Memory B cell (primary cell): ENCODE measurements at regions not wholly inside any gene's neighbourhood (a gene's known extent, or its start where the extent isn't known, plus 50 kb on each side); places are given as distances from the start of the nearest gene placed in this dataset.

ENCODE experiments used
- ATAC-seq: fragments of 150-1000 bp; cut with Tn5 transposase; 2 replicates; pipeline ENCODE4 v1.10.0; 2021; ENCODE audit warnings: low read depth, mild to moderate bottlenecking, moderate library complexity
- DNase-seq, 2 donors: peaks; one replicate each; pipeline ENCODE4 v3.0.0; 2022; ENCODE audit warnings: low spot score in 2 of 2
- H3K27ac Mint-ChIP-seq: one replicate; pipeline ENCODE4 v1.8.0; 2022; ENCODE audit warnings: mild to moderate bottlenecking, moderate library complexity, mixed read lengths
- H3K27me3 Mint-ChIP-seq: one replicate; pipeline ENCODE4 v1.8.0; 2022; ENCODE audit warnings: mixed read lengths
- H3K36me3 Mint-ChIP-seq: one replicate; pipeline ENCODE4 v1.8.0; 2022; ENCODE audit warnings: mild to moderate bottlenecking, mixed read lengths
- H3K4me1 Mint-ChIP-seq: one replicate; pipeline ENCODE4 v1.8.0; 2022; ENCODE audit warnings: mixed read lengths
- H3K4me3 Mint-ChIP-seq: one replicate; pipeline ENCODE4 v1.8.0; 2022; ENCODE audit warnings: mild to moderate bottlenecking, moderate library complexity, mixed read lengths
- H3K9me3 Mint-ChIP-seq: one replicate; pipeline ENCODE4 v1.8.0; 2022; ENCODE audit warnings: mixed read lengths

- no peaks in the 10 kb centered on the region for H3K27me3 Mint-ChIP-seq
- H3K27ac Mint-ChIP-seq = no peak overlapping the region
- ATAC-seq (no peak), DNase-seq (no peak)
- H3K4me1 Mint-ChIP-seq = no peaks in the 10 kb centered on the region
- H3K36me3 Mint-ChIP-seq = no peaks in the 10 kb centered on the region
- no peak overlapping the region for H3K4me3 Mint-ChIP-seq
- H3K9me3 Mint-ChIP-seq = no peaks in the 10 kb centered on the region
Observed at GRCh38 chr21:38013741-38014140, 97.5 kb upstream of the KCNJ6 start.

- ATAC-seq (no peak), DNase-seq (no peak)
- Mint-ChIP-seq H3K9me3 (no peaks in the 10 kb centered on the region), H3K4me3 (no peak overlapping the region), H3K36me3 (no peaks in the 10 kb centered on the region), H3K4me1 (no peaks in the 10 kb centered on the region), H3K27ac (no peak overlapping the region), H3K27me3 (no peaks in the 10 kb centered on the region)
Observed at GRCh38 chr21:38014298-38014697, 98.0 kb upstream of the KCNJ6 start.

- ATAC-seq = no peak
- H3K36me3 Mint-ChIP-seq = no peaks in the 10 kb centered on the region
- no peak overlapping the region for H3K4me3 Mint-ChIP-seq
- no peak overlapping the region for H3K27ac Mint-ChIP-seq
- no peaks in the 10 kb centered on the region for H3K27me3 Mint-ChIP-seq
- no peaks in the 10 kb centered on the region for H3K9me3 Mint-ChIP-seq
- H3K4me1 Mint-ChIP-seq = no peaks in the 10 kb centered on the region
- no peak for DNase-seq
Observed at GRCh38 chr21:38027901-38028498, 111.7 kb upstream of the KCNJ6 start.

- H3K36me3 Mint-ChIP-seq = no peaks in the 10 kb centered on the region
- H3K9me3 Mint-ChIP-seq = no peaks in the 10 kb centered on the region
- ATAC-seq (no peak), DNase-seq (no peak)
- H3K4me3 Mint-ChIP-seq = no peak overlapping the region
- peaks cover 1% of the 10 kb centered on the region for H3K27me3 Mint-ChIP-seq
- no peak overlapping the region for H3K27ac Mint-ChIP-seq
- no peaks in the 10 kb centered on the region for H3K4me1 Mint-ChIP-seq
Observed at GRCh38 chr21:38032082-38032801, 116.0 kb upstream of the KCNJ6 start.

- no peaks in the 10 kb centered on the region for H3K36me3 Mint-ChIP-seq
- DNase-seq = no peak
- H3K4me3 Mint-ChIP-seq = no peak overlapping the region
- H3K9me3 Mint-ChIP-seq = no peaks in the 10 kb centered on the region
- H3K27ac Mint-ChIP-seq = no peak overlapping the region
- peaks cover 1% of the 10 kb centered on the region for H3K27me3 Mint-ChIP-seq
- no peaks in the 10 kb centered on the region for H3K4me1 Mint-ChIP-seq
- ATAC-seq = no peak
Observed at GRCh38 chr21:38036016-38036415, 119.8 kb upstream of the KCNJ6 start.

DNA sequence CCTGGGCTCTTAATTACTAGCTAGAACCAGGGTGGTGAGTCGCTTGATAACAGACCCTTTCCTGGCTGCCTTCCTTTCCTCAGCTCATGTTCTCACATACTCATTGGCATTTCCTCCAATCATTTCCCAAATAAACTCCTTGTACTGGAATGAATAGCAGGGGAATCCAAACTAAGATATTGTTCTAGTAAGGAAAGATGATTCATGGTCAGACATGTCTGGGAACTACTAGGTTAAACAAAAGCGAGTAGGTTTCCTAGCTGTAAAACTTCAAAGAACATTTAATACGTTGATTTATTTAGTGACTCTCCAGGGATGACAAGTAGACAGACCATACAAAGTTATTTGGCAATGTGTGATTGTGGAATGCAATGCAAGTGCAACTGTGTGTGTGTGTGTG, 121.2 kb upstream of the KCNJ6 start:
- no peaks in the 10 kb centered on the region for H3K36me3 Mint-ChIP-seq
- no peak for DNase-seq
- no peaks in the 10 kb centered on the region for H3K9me3 Mint-ChIP-seq
- no peak for ATAC-seq
- no peaks in the 10 kb centered on the region for H3K4me1 Mint-ChIP-seq
- no peak overlapping the region for H3K4me3 Mint-ChIP-seq
- peaks cover 1% of the 10 kb centered on the region for H3K27me3 Mint-ChIP-seq
- no peak overlapping the region for H3K27ac Mint-ChIP-seq

DNA sequence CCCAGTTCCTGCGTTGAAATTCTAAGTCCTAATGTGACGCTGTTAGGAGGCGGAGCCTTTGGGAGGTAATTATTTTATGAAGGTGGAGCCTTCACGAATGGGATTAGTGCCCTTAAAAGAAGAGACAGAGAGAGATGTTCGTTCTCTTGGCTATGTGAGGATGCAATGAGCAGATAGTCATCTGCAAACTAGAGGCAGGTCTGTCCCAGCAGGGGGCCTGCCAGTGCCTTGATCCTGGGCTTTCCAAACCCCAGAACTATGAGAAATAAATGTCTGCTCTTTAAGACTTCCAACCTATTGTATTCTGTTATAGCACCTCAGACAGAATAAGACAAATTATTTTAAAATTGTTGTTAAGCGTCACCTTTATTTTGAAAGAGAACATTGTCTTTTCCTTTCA, 123.1 kb upstream of the KCNJ6 start:
- Mint-ChIP-seq H3K4me3 (no peak overlapping the region), H3K4me1 (no peaks in the 10 kb centered on the region), H3K27me3 (peaks cover 1% of the 10 kb centered on the region), H3K9me3 (no peaks in the 10 kb centered on the region), H3K27ac (no peak overlapping the region), H3K36me3 (no peaks in the 10 kb centered on the region)
- DNase-seq (no peak), ATAC-seq (no peak)

DNA sequence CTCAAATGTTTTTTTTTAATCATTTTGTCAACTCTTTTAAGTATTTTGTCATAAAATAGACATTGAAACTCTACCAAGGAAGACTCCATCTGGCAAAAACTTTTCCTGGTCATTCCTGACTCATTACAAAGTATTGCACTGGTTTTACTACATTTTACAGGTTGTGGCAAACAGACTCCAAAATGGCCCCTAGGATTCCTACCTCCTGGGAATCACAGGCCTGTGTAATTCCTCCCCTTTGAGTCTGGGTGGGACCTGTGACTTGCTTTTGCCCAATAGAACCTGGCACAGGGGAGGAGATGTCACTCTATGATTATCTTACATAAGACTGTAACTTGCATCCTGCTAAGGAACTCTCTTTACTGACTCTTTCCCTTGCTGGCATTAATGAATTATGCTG, 123.6 kb upstream of the KCNJ6 start:
- Mint-ChIP-seq H3K27ac (no peak overlapping the region), H3K36me3 (no peaks in the 10 kb centered on the region), H3K4me3 (no peak overlapping the region), H3K4me1 (no peaks in the 10 kb centered on the region), H3K27me3 (peaks cover 1% of the 10 kb centered on the region), H3K9me3 (no peaks in the 10 kb centered on the region)
- DNase-seq = no peak
- ATAC-seq = no peak

- Mint-ChIP-seq H3K27ac (no peak overlapping the region), H3K9me3 (no peaks in the 10 kb centered on the region), H3K36me3 (no peaks in the 10 kb centered on the region), H3K4me1 (no peaks in the 10 kb centered on the region), H3K27me3 (no peaks in the 10 kb centered on the region), H3K4me3 (no peak overlapping the region)
- no peak for ATAC-seq
- no peak for DNase-seq
Observed at GRCh38 chr21:38041493-38041892, 125.2 kb upstream of the KCNJ6 start.

DNA sequence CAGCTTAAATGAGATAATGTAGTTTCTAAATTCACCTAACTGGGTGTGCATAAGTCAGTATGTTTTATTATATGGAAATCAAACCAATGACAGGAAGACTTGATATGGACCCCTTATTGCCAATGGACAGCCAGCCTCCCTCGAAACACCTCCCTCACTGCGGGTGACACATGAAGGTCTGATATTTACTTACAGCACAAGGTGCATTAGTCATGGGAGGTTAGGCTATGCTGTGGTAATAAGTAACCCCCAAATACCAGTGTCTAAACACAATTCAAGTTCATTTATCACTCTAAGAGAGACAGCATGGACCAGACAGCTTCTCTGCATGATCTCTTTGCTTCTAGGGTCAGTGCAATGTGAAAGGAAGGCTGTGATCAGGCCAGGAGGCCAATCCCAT, 126.0 kb upstream of the KCNJ6 start:
- Mint-ChIP-seq H3K27ac (no peak overlapping the region), H3K36me3 (no peaks in the 10 kb centered on the region), H3K4me3 (no peak overlapping the region), H3K9me3 (no peaks in the 10 kb centered on the region), H3K27me3 (no peaks in the 10 kb centered on the region), H3K4me1 (no peaks in the 10 kb centered on the region)
- no peak for DNase-seq
- no peak for ATAC-seq

DNA sequence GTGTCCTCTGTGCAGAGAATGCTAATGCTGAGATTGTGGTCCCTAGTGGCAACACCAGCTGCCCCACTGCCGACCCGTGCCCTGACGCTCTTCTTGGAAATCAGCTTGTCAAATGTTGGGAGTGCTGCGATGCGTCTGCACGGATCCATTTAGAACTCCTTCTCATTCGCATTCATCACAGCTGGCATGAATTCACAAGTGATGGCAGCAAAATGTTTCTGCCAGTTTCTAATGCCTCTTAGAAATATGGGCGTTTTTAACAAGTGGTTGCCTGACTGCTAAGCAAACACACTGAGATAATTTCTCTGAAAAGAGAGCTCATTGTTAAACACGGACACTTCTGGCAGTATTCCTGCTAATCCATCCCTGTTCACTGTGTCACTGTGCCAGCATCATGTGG, 131.9 kb upstream of the KCNJ6 start:
- DNase-seq (no peak), ATAC-seq (no peak)
- Mint-ChIP-seq H3K27me3 (no peaks in the 10 kb centered on the region), H3K9me3 (no peaks in the 10 kb centered on the region), H3K4me3 (no peak overlapping the region), H3K4me1 (no peaks in the 10 kb centered on the region), H3K27ac (no peak overlapping the region), H3K36me3 (no peaks in the 10 kb centered on the region)

- Mint-ChIP-seq H3K36me3 (no peaks in the 10 kb centered on the region), H3K4me1 (no peaks in the 10 kb centered on the region), H3K9me3 (peaks cover 9% of the 10 kb centered on the region), H3K27ac (no peak overlapping the region), H3K27me3 (no peaks in the 10 kb centered on the region), H3K4me3 (no peak overlapping the region)
- no peak for ATAC-seq
- DNase-seq = no peak
Observed at GRCh38 chr21:38054334-38054733, 138.1 kb upstream of the KCNJ6 start.

DNA sequence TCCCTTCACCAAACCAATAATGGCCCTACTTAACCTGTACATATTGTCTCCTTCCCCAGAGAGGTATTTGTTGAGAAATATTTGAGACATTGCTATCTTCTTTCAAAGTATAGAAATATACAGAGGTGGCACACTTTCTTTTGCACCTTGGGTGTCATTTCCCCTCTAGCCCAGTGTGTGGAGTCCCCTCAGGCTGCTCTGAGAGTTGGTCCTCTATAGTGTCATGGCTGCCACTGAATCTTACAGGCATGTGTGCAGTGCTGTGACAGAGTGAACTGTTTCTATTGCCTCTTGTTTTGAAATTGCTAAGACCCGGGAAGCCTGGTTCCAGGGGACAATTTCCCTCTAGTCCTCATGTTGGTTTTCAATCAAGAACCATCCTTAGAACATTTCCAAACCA, 140.2 kb upstream of the KCNJ6 start:
- ATAC-seq = no peak

GRCh38 chr21:38057626-38058025, 141.4 kb upstream of the KCNJ6 start:
- H3K9me3 Mint-ChIP-seq = peaks cover 12% of the 10 kb centered on the region
- no peaks in the 10 kb centered on the region for H3K36me3 Mint-ChIP-seq
- no peak overlapping the region for H3K4me3 Mint-ChIP-seq
- H3K27me3 Mint-ChIP-seq = no peaks in the 10 kb centered on the region
- no peak overlapping the region for H3K27ac Mint-ChIP-seq
- ATAC-seq = no peak
- DNase-seq = no peak
- H3K4me1 Mint-ChIP-seq = no peaks in the 10 kb centered on the region

More for the DNA sequence above, 140.2 kb upstream of the KCNJ6 start:
- no peaks in the 10 kb centered on the region for H3K27me3 Mint-ChIP-seq
- no peaks in the 10 kb centered on the region for H3K4me1 Mint-ChIP-seq
- no peak overlapping the region for H3K4me3 Mint-ChIP-seq
- no peak for DNase-seq
- H3K36me3 Mint-ChIP-seq = no peaks in the 10 kb centered on the region
- peaks cover 12% of the 10 kb centered on the region for H3K9me3 Mint-ChIP-seq
- H3K27ac Mint-ChIP-seq = no peak overlapping the region

GRCh38 chr21:38060533-38060932, 144.3 kb upstream of the KCNJ6 start:
- Mint-ChIP-seq H3K4me1 (no peaks in the 10 kb centered on the region), H3K9me3 (peaks cover 15% of the 10 kb centered on the region), H3K4me3 (no peak overlapping the region), H3K27ac (no peak overlapping the region), H3K36me3 (no peaks in the 10 kb centered on the region), H3K27me3 (no peaks in the 10 kb centered on the region)
- no peak for DNase-seq
- ATAC-seq = no peak
